Panc1 (cell line): ENCODE measurements at regions not wholly inside any gene's neighbourhood (a gene's known extent, or its start where the extent isn't known, plus 50 kb on each side); places are given as distances from the start of the nearest gene placed in this dataset.

Experiments
- SIN3A ChIP-seq: IDR thresholded peaks from 2 replicates; pipeline ENCODE4 v1.6.1; 2012; ENCODE audit warnings: low read depth, mild to moderate bottlenecking, low read length, moderate library complexity, borderline replicate concordance; ENCODE audit not compliant: insufficient read depth
- TCF7L2 ChIP-seq: IDR thresholded peaks from 2 replicates; pipeline ENCODE4 v1.6.1; 2011; ENCODE audit warnings: mild to moderate bottlenecking, low read depth, low read length, inconsistent platforms
- TF ChIP-seq, protein P1 (sequence below), 2 experiments: IDR thresholded peaks; 2 replicates each; pipeline ENCODE4 v1.6.1; 2011 to 2012; ENCODE audit warnings: low read depth in 2 of 2, control low read depth in 1 of 2, low read length in 1 of 2, mild to moderate bottlenecking in 1 of 2, moderate library complexity in 1 of 2; ENCODE audit not compliant: insufficient read depth in 1 of 2
- TF ChIP-seq, protein P2 (sequence below): fragments of 450-650 bp; IDR thresholded peaks from 2 replicates; pipeline ENCODE4 v1.5.1; 2017; ENCODE audit warnings: mild to moderate bottlenecking

- TF ChIP-seq, protein P1, sequence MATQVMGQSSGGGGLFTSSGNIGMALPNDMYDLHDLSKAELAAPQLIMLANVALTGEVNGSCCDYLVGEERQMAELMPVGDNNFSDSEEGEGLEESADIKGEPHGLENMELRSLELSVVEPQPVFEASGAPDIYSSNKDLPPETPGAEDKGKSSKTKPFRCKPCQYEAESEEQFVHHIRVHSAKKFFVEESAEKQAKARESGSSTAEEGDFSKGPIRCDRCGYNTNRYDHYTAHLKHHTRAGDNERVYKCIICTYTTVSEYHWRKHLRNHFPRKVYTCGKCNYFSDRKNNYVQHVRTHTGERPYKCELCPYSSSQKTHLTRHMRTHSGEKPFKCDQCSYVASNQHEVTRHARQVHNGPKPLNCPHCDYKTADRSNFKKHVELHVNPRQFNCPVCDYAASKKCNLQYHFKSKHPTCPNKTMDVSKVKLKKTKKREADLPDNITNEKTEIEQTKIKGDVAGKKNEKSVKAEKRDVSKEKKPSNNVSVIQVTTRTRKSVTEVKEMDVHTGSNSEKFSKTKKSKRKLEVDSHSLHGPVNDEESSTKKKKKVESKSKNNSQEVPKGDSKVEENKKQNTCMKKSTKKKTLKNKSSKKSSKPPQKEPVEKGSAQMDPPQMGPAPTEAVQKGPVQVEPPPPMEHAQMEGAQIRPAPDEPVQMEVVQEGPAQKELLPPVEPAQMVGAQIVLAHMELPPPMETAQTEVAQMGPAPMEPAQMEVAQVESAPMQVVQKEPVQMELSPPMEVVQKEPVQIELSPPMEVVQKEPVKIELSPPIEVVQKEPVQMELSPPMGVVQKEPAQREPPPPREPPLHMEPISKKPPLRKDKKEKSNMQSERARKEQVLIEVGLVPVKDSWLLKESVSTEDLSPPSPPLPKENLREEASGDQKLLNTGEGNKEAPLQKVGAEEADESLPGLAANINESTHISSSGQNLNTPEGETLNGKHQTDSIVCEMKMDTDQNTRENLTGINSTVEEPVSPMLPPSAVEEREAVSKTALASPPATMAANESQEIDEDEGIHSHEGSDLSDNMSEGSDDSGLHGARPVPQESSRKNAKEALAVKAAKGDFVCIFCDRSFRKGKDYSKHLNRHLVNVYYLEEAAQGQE (IDR thresholded peaks at IDR 0.05; ENCODE audit: insufficient read depth in 1 of 2, low read depth in 2 of 2, low read length in 1 of 2), result peak; percentile 40 to 62; a peak in 1 of 4 replicates
- TF ChIP-seq, protein P2, sequence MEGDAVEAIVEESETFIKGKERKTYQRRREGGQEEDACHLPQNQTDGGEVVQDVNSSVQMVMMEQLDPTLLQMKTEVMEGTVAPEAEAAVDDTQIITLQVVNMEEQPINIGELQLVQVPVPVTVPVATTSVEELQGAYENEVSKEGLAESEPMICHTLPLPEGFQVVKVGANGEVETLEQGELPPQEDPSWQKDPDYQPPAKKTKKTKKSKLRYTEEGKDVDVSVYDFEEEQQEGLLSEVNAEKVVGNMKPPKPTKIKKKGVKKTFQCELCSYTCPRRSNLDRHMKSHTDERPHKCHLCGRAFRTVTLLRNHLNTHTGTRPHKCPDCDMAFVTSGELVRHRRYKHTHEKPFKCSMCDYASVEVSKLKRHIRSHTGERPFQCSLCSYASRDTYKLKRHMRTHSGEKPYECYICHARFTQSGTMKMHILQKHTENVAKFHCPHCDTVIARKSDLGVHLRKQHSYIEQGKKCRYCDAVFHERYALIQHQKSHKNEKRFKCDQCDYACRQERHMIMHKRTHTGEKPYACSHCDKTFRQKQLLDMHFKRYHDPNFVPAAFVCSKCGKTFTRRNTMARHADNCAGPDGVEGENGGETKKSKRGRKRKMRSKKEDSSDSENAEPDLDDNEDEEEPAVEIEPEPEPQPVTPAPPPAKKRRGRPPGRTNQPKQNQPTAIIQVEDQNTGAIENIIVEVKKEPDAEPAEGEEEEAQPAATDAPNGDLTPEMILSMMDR, result peak; percentile 84
- TF ChIP-seq SIN3A (0 out of 2 replicates have a peak, but pooled peaks have one; percentile 62), TCF7L2 (no peak)
Observed at GRCh38 chr17:30600060-30600829, 123.0 kb downstream of the GOSR1 start.
